Activated CD4-positive, CD25-positive, alpha-beta regulatory T cell (primary cell): ENCODE measurements at regions not wholly inside any gene's neighbourhood (a gene's known extent, or its start where the extent isn't known, plus 50 kb on each side); places are given as distances from the start of the nearest gene placed in this dataset.

ENCODE experiments used
- DNase-seq, 4 experiments: peaks; one replicate each; lab custom pipeline; 2025; lab: John Stamatoyannopoulos, UW

- DNase-seq, result no peak
Measured at GRCh38 chr1:209015092-209015491, 568.4 kb upstream of the CAMK1G start.

DNA sequence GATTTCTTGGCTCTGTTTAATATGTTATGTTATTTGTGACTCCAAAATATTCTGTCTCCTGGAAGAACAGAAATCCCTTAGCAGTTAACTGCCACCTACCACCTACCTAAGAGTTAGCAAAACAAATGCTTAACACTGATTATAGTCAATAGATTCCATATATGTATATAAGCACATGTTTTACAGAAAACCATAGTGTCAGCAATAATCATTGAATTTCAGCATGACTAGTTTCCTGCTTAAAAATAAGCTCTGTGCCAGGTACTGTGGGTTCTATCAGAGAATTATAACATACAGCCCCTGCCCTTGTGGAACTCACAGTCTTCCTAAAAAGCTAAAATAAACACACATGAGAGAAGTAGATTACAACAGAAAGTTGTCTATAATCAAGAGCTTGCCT, 561.9 kb upstream of the CAMK1G start:
- DNase-seq, result no peak

DNA sequence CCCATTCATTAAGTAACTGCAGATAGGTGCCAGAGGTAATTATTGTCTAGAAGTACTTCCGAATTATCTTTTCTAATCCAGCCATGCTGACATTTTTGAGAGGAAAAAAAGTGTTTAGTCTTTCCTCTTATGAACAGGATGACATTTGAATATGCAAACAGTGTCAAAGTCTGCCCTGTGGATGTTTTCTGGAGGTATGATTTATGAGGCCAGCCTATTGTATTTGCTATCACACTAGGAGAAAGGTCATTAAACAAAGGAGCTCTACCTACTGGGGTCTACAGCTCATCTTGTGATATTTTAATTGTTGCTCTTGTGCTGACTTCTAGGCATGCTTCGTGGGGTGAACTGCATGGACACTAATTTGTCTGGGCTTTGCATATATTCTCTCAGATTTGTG, 559.7 kb upstream of the CAMK1G start:
- DNase-seq, result no peak

DNA sequence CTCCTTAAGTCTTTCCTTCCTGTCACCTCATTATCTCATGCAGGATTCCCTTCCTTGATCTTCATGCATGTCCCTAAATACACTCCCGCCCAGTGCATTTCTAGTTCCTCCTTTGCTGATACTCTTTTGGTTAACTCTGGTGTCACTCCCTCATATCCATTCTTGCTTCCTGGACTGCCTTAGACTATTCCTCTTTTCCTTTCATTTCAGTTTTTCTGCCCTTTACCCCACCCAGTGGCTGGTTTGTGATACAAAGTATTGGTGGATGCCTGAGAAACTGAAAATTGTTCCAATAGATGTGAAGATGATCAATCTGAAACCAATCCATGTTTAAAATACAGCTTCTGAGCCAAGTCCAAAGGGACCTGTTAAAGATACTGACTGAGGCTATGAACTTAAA, 553.8 kb upstream of the CAMK1G start:
- no peak for DNase-seq

DNA sequence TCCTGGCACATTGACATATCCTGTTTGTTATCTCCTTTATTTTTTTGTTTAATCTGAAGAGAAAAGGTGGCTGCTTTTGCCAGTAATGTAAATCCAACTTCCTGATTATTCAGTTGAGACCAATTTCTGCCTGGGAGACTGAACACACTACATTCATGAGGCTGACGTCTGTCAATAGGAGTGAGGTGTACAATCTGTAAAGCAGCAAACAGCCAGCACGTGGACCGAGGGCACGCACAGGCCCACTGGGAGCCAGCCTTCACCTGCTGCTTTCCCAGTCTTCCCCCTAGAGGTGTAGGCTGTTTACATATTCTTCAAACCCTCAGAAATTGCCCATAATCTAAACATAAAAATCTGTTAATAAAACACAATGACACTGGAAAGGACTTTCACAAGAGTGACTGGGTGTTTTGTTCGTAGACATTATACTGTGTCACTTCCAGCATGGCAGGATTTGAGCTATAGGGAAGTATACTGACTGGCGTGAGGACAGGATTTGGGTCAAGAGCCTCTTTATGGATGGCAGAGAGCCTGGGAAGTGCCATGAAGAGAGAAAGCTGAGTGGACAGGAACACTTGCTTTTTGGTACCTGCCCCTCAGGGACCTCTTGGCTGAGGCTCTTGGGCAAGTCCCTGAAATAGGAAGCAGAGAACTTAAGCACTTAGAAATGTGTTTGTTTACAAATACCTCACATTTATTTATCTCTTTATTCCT, 552.9 kb upstream of the CAMK1G start:
- DNase-seq, result no peak

GRCh38 chr1:209037064-209037463, 546.5 kb upstream of the CAMK1G start:
- DNase-seq, result no peak

DNA sequence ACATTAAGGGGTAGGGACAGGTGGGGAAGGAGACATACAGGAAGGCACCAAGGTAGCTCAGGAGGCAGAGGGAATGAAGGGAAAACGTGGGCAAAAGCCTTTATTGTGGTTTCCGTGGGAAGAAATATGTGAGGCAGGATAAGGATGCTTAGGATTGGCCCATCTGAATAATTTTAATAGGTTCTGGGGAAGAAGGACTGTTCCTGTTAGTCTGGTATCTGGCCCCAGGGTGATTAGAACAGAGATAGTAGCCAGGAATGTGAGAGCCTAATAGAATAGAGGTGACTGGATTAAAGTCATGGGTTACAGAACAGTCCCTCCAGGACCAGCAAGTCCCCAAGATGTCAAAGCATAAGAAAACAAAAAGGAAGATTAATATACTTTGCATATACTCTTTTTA, 545.2 kb upstream of the CAMK1G start:
- DNase-seq, result no peak

DNA sequence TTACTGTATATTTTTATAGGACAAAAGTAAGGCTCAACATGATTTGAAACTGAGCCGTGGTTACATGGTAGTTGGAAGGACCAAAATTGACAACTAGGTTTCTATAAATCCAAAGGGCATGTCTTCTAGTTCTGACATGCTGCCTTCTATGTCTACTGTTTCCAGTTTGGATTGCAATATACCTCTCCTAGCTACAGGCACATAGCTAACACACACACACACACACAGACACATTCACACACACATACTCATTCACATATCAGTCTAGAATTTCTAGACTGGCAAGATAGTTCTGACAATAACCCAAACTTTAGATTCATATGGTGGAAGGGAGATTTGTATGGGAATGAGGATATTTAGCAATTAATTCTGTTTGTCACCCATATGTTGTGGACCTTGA, 544.8 kb upstream of the CAMK1G start:
- no peak for DNase-seq

GRCh38 chr1:209040351-209040750, 543.2 kb upstream of the CAMK1G start:
- no peak for DNase-seq

GRCh38 chr1:209041927-209042326, 541.6 kb upstream of the CAMK1G start:
- DNase-seq, result no peak

DNA sequence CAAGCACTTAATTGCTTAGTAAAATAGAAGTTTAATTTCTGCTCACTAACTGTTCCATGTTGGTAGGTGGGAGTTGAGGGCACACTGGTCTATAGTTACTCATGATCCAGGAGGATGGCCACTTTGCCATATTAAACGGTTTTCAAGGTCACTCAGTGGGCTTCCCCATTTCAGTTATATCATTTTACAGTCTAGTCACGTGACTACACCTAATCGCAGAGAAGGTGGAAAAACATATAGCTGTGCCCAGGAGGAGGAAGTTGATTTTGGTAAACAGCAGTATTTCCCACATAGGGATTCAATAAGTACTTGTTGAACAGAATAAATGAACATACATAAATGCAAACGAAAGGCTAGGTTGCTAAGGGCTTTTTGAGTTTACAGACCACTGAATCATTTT, 541.1 kb upstream of the CAMK1G start:
- no peak for DNase-seq

DNA sequence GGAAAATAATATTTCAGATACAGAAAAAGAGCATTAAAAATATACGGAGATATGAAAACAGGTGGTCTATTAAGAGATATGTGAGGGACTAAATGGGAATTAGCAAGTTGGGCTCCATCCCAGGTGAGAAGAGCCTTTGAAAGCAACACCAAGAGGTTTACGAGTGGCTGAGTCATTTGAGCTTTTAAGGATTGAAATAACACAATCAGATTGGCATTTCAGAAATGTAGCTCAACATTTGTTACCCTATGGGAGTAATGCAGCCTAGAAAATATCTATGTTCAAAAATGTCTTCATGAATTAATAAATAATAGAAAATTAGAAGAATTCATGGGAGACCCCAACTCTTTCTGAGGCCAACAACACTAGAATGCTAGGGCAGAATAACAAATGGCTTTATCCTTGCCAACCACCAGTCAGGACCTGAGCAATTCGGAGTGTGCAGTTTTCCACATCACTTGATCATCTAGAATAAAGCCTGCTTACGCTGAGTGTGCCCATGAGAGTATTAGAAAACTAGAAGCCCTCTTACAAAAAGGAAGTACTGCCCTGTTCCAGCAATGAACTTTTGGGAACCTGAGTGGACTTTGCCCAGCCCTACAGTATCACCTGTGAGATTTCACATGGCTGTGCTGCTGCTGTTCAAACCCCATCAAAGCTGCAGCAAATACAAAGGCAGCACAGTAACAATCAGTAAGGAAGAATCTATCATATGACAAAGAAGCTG, 538.0 kb upstream of the CAMK1G start:
- DNase-seq, result no peak

GRCh38 chr1:209046058-209046417, 537.5 kb upstream of the CAMK1G start:
- DNase-seq, result no peak

- DNase-seq, result no peak
Measured at GRCh38 chr1:209046935-209047334, 536.6 kb upstream of the CAMK1G start.

GRCh38 chr1:209048941-209049669, 534.4 kb upstream of the CAMK1G start:
- DNase-seq, result no peak

DNA sequence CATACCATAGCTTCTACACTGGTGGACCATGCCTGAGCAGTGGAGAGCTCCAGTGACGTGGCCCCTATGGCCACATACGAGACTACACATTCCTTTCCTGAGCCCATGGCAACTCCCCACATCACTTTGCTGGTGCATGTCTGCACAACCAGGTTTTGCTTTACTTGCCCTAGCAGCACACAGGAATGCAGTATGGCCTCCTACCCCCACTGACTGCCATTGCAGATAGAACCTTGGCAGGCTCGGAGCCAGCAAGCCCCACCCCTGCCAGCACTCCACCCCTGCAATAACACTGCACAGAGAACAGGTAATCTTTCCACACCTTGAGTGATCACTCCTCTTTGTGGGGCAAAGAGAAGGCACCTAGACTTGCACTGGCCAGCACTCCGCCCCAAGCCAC, 531.9 kb upstream of the CAMK1G start:
- DNase-seq, result no peak

GRCh38 chr1:209053587-209053986, 529.9 kb upstream of the CAMK1G start:
- no peak for DNase-seq

GRCh38 chr1:209057083-209057482, 526.4 kb upstream of the CAMK1G start:
- DNase-seq, result no peak

DNA sequence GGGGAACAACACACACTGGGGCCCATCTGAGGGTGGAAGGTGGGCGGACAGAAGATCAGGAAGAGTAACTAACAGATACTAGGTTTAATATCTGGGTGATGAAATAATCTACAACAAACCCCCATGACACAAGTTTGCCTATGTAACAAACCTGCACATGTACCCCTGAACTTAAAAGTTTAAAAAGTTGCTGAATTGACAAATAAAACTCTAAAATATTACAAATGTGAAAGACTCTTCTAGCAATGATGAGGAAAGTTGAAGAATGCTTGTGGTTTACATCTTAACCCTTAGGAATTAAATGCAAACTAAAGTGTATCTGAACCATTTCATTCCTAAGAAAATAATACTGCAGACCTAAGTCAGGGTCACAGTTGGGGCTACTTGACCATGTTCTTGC, 525.6 kb upstream of the CAMK1G start:
- no peak for DNase-seq

GRCh38 chr1:209059376-209059775, 524.1 kb upstream of the CAMK1G start:
- DNase-seq, result no peak

GRCh38 chr1:209059981-209060380, 523.5 kb upstream of the CAMK1G start:
- no peak for DNase-seq

GRCh38 chr1:209062081-209062620, 521.4 kb upstream of the CAMK1G start:
- no peak for DNase-seq

GRCh38 chr1:209062863-209063262, 520.7 kb upstream of the CAMK1G start:
- DNase-seq, result no peak
